ENCODE measurements at regions not wholly inside any gene's neighbourhood (a gene's known extent, or its start where the extent isn't known, plus 50 kb on each side); places are given as distances from the start of the nearest gene placed in this dataset.

- no peak for TF ChIP-seq POLR2A (IDR thresholded peaks at IDR 0.05; ENCODE audit: low read depth)
- TF ChIP-seq, protein P1, sequence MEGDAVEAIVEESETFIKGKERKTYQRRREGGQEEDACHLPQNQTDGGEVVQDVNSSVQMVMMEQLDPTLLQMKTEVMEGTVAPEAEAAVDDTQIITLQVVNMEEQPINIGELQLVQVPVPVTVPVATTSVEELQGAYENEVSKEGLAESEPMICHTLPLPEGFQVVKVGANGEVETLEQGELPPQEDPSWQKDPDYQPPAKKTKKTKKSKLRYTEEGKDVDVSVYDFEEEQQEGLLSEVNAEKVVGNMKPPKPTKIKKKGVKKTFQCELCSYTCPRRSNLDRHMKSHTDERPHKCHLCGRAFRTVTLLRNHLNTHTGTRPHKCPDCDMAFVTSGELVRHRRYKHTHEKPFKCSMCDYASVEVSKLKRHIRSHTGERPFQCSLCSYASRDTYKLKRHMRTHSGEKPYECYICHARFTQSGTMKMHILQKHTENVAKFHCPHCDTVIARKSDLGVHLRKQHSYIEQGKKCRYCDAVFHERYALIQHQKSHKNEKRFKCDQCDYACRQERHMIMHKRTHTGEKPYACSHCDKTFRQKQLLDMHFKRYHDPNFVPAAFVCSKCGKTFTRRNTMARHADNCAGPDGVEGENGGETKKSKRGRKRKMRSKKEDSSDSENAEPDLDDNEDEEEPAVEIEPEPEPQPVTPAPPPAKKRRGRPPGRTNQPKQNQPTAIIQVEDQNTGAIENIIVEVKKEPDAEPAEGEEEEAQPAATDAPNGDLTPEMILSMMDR (IDR thresholded peaks at IDR 0.05) = no peak
- TF ChIP-seq POLR2AphosphoS5 (IDR thresholded peaks at IDR 0.05) = no peak
- TF ChIP-seq EP300 (IDR thresholded peaks at IDR 0.05) = no peak
Measured at GRCh38 chr20:11248011-11248409, 574.2 kb upstream of the JAG1 start.
